K562 (cell line): ENCODE measurements at regions not wholly inside any gene's neighbourhood (a gene's known extent, or its start where the extent isn't known, plus 50 kb on each side); places are given as distances from the start of the nearest gene placed in this dataset.
A peak's percentile ranks its signal among the peaks of the same experiment; 100 is the strongest.

Experiments used
- ATAC-seq: fragments of 200-7000 bp; cut with Tn5 transposase; 3 replicates; pipeline ENCODE4 v1.9.1; 2020; ENCODE audit warnings: moderate library complexity
- BruUV-seq: library from RNA; stranded (reverse); fragments of 400-500 nt; replicated peaks from 2 replicates; lab custom pipeline; 2021; lab: Mats Ljungman, UMichigan
- CTCF ChIA-PET: fragments of 300-600 bp; formaldehyde crosslinking; extraction: SDS; loops from one replicate; lab custom pipeline; 2021; ENCODE audit warnings: low intra/inter-chr PET ratio; lab: Yijun Ruan, JAX
- POLR2A ChIA-PET: fragments of 300-600, 350-650 bp; sonication (Branson Sonifier 250); formaldehyde crosslinking; extraction: SDS; loops from one replicate; lab custom pipeline; 2021; ENCODE audit warnings: antibody characterized with exemption, inconsistent platforms; lab: Yijun Ruan, JAX
- DNase-seq, 4 experiments: peaks; one replicate each; pipeline versions ENCODE4 v3.0.0 to v3.0.0-alpha.2; 2011 to 2018; ENCODE audit warnings: low spot score in 3 of 4, mixed read lengths in 3 of 4; ENCODE audit errors: extremely low read depth in 1 of 4
- FAIRE-seq: peaks from 2 replicates; lab custom pipeline; 2011; peaks lifted over from hg19 to GRCh38; lab: Jason Lieb, UNC
- H2AFZ ChIP-seq: 2 replicates; pipeline ENCODE4 v1.6.0; 2011; ENCODE audit warnings: low read depth, low read length, control low read depth, inconsistent platforms
- H3K27ac ChIP-seq: fragments of 200-600 bp; 3 replicates; pipeline ENCODE4 v1.8.0; 2011; ENCODE audit warnings: low read depth, mild to moderate bottlenecking, control low read depth, inconsistent platforms, low read length, moderate library complexity, mixed read lengths; ENCODE audit errors: extremely low read depth
- H3K27me3 ChIP-seq, 2 experiments: fragments of 300-600 bp in 1 of 2; 2 replicates in 1 of 2; 3 replicates in 1 of 2; pipeline versions ENCODE4 v1.6.0 to v1.8.0; 2011; ENCODE audit warnings: inconsistent platforms in 2 of 2, low read length in 2 of 2, mild to moderate bottlenecking in 1 of 2, mixed read lengths in 1 of 2, moderate library complexity in 1 of 2; ENCODE audit not compliant: control insufficient read depth in 2 of 2, insufficient read depth in 2 of 2
- H3K36me3 ChIP-seq: fragments of 300-600 bp; 3 replicates; pipeline ENCODE4 v1.8.0; 2011; ENCODE audit warnings: mild to moderate bottlenecking, low read length, inconsistent platforms; ENCODE audit not compliant: control insufficient read depth, insufficient read depth
- H3K4me1 ChIP-seq, 2 experiments: fragments of 200-600 bp in 1 of 2; replicated peaks in 1 of 2; 2 replicates in 1 of 2; 3 replicates in 1 of 2; pipeline versions ENCODE4 v1.5.1 to v1.8.0; 2011; ENCODE audit warnings: inconsistent platforms in 2 of 2, low read length in 2 of 2, mild to moderate bottlenecking in 1 of 2, mixed read lengths in 1 of 2, moderate library complexity in 1 of 2; ENCODE audit not compliant: control insufficient read depth in 2 of 2, insufficient read depth in 2 of 2
- H3K4me2 ChIP-seq: 2 replicates; pipeline ENCODE4 v1.6.1; 2011; ENCODE audit warnings: low read length, control low read depth, inconsistent platforms, mixed read lengths; ENCODE audit not compliant: insufficient read depth
- H3K4me3 ChIP-seq: fragments of 200-600 bp; sonication (generic), shearing (Covaris generic); 2 replicates; pipeline ENCODE4 v1.5.1; 2016; ENCODE audit warnings: control low read depth, inconsistent platforms
- H3K79me2 ChIP-seq: fragments of 200-600 bp; 3 replicates; pipeline ENCODE4 v1.8.0; 2011; ENCODE audit warnings: low read length, inconsistent platforms; ENCODE audit not compliant: control insufficient read depth, insufficient read depth
- H3K9ac ChIP-seq, 2 experiments: 2 replicates each; pipeline versions ENCODE4 v1.6.0 to v1.6.1; 2011; ENCODE audit warnings: low read depth in 2 of 2, low read length in 2 of 2, control low read depth in 1 of 2, inconsistent platforms in 1 of 2, mild to moderate bottlenecking in 1 of 2, mixed read lengths in 1 of 2; ENCODE audit not compliant: insufficient read depth in 1 of 2
- H3K9me1 ChIP-seq: one replicate; pipeline ENCODE4 v1.6.0; 2011; ENCODE audit warnings: inconsistent platforms, mild to moderate bottlenecking, low read length, moderate library complexity; ENCODE audit not compliant: control insufficient read depth, insufficient read depth
- H3K9me3 ChIP-seq: replicated peaks from 2 replicates; pipeline ENCODE4 v1.5.1; 2011; ENCODE audit warnings: low read depth, low read length, inconsistent platforms; ENCODE audit not compliant: control insufficient read depth, insufficient read depth
- H4K20me1 ChIP-seq: replicated peaks from 2 replicates; pipeline ENCODE4 v1.6.1; 2011; ENCODE audit warnings: low read length, inconsistent platforms, mixed read lengths; ENCODE audit not compliant: control insufficient read depth, insufficient read depth
- BRF2 ChIP-seq: IDR thresholded peaks from 3 replicates; pipeline ENCODE4 v1.6.1; 2011; ENCODE audit warnings: borderline replicate concordance, mild to moderate bottlenecking; ENCODE audit not compliant: insufficient read length, insufficient read depth
- CREM ChIP-seq: IDR thresholded peaks from 2 replicates; pipeline ENCODE4 v1.6.1; 2014; ENCODE audit warnings: antibody characterized with exemption, low read depth
- MITF ChIP-seq: IDR thresholded peaks from 2 replicates; pipeline ENCODE4 v1.6.1; 2014; ENCODE audit warnings: antibody characterized with exemption
- NFIC ChIP-seq: fragments of 450-650 bp; IDR thresholded peaks from 2 replicates; pipeline ENCODE4 v1.6.1; 2017; ENCODE audit warnings: mild to moderate bottlenecking, inconsistent platforms
- PCBP2 ChIP-seq: fragments of 200-400 bp; formaldehyde crosslinking; IDR thresholded peaks from 2 replicates; pipeline ENCODE4 v1.6.1; 2018; ENCODE audit warnings: low read length, low read depth, mild to moderate bottlenecking, moderate library complexity; ENCODE audit not compliant: poor library complexity, severe bottlenecking
- POLR2B ChIP-seq: fragments of 450-650 bp; IDR thresholded peaks from 2 replicates; pipeline ENCODE4 v1.6.1; 2018; ENCODE audit warnings: low read depth; ENCODE audit not compliant: partially characterized antibody
- RHOXF2B ChIP-seq: fragments of 250-450 bp; sonication (Bioruptor Pico); conservative IDR thresholded peaks from 2 replicates; pipeline ENCODE4 v1.5.1; 2021
- ZKSCAN8 ChIP-seq: fragments of 200-800 bp; sonication (Bioruptor generic); IDR thresholded peaks from 2 replicates; pipeline ENCODE4 v1.6.1; 2016; ENCODE audit warnings: missing genetic modification characterization, missing compliant biosample characterization
- ZNF239 ChIP-seq: fragments of 250-450 bp; sonication (Bioruptor Pico); IDR thresholded peaks from 2 replicates; pipeline ENCODE4 v1.4.0; 2020; ENCODE audit warnings: mild to moderate bottlenecking
- ZZZ3 ChIP-seq: fragments of 450-650 bp; IDR thresholded peaks from 2 replicates; pipeline ENCODE4 v1.6.1; 2016; ENCODE audit warnings: antibody characterized with exemption, mild to moderate bottlenecking, moderate library complexity
- WGBS: fragments of 100-300 bp; shearing (Covaris generic); methylation state at CpG from one replicate; pipeline ENCODE4 v1.1.6; 2016; ENCODE audit warnings: low coverage, mixed read lengths; ENCODE audit not compliant: insufficient coverage; ENCODE audit errors: missing lambda C conversion rate; 5-methylcytosine and 5-hydroxymethylcytosine counted together
- in situ Hi-C: fragments of 300-500 bp; cut with MboI; formaldehyde crosslinking; loops from 4 replicates; pipeline ENCODE4 v1.15.0; 2018; ENCODE audit warnings: inconsistent platforms, mixed read lengths
- intact Hi-C: fragments of 100-400 bp; cut with micrococcal nuclease; formaldehyde crosslinking; loops from 2 replicates; pipeline ENCODE4 v1.14.2; 2022

GRCh38 chr14:81668626-81669274, 135.1 kb upstream of the SEL1L start (continued):
- no peak for TF ChIP-seq BRF2
- TF ChIP-seq MITF, result no peak
- no peak for TF ChIP-seq ZNF239 (CRISPR knock-in tag)
- no peak for TF ChIP-seq ZZZ3
- TF ChIP-seq ZKSCAN8, result no peak
- no peak for TF ChIP-seq RHOXF2B (CRISPR knock-in tag)
- TF ChIP-seq PCBP2, result no peak
- TF ChIP-seq POLR2B, result no peak

GRCh38 chr14:81669308-81669707, 135.7 kb upstream of the SEL1L start:
- Histone ChIP-seq H3K9ac (no peak overlapping the region), H3K4me2 (no peak overlapping the region), H3K27ac (no peak overlapping the region), H3K9me3 (no peaks in the 10 kb centered on the region), H3K79me2 (no peaks in the 10 kb centered on the region), H3K9me1 (no peaks in the 10 kb centered on the region), H4K20me1 (no peaks in the 10 kb centered on the region), H3K27me3 (no peaks in the 10 kb centered on the region), H3K36me3 (no peaks in the 10 kb centered on the region), H3K4me1 (no peaks in the 10 kb centered on the region), H3K4me3 (no peak overlapping the region), H2AFZ (no peak overlapping the region)
- ChIA-PET POLR2A (no interaction called here), CTCF (no interaction called here)
- in situ Hi-C loops (no loop called here), intact Hi-C loops (no loop called here)
- TF ChIP-seq NFIC (peak; percentile 37; the same call in 1 of the 2 replicates), CREM (no peak)
- ATAC-seq (no peak), FAIRE-seq (no peak), DNase-seq (no peak)
- 0% methylated on average over 2 of the region's 2 CpGs for WGBS
- BruUV-seq, result no TSS peak
